ENCODE measurements at regions not wholly inside any gene's neighbourhood (a gene's known extent, or its start where the extent isn't known, plus 50 kb on each side); places are given as distances from the start of the nearest gene placed in this dataset.
A peak's percentile ranks its signal among the peaks of the same experiment; 100 is the strongest.

DNA sequence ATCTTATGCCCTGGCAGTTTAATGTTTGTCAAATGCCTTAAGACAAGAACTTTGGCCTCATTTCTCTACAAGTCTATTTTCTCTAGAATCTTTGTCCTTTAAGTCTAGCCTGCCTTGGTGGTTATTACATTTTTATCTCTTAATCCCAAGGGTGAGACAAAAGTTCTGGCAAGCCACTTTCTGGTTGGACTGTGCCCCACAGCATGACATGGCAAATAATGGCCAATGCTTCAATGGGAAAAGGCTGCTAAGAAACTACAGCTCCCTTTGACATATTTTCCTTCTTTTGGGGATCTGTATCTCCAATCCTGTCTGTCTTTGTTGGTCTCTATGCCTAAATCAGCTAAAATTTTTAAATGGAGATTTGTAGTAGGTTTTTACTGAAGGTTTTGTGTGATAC is 181.6 kb upstream of the MBNL1 start:
- Histone ChIP-seq H3K4ac (replicated peaks; ENCODE audit: insufficient read length, low read depth, low read length) (no peak overlapping the region), H3K14ac (ENCODE audit: insufficient read length) (no peak overlapping the region), H3K79me2 (ENCODE audit: control insufficient read depth in 1 of 2, insufficient read depth in 2 of 2, low read length in 2 of 2) (no peaks in the 10 kb centered on the region), H3K9ac (replicated peaks in 1 of 4; ENCODE audit: extremely low read depth in 1 of 4, low read depth in 3 of 4, low read length in 3 of 4) (no peak overlapping the region), H2BK120ac (replicated peaks; ENCODE audit: low read depth, low read length) (no peak overlapping the region), H3K79me1 (ENCODE audit: low read depth, low read length) (no peaks in the 10 kb centered on the region), H4K8ac (ENCODE audit: extremely low read depth, insufficient read depth, low read length) (no peak overlapping the region), H3K56ac (replicated peaks; ENCODE audit: insufficient read length, low read depth, low read length) (no peak overlapping the region), H2AK5ac (ENCODE audit: low read depth, low read length) (no peak overlapping the region), H4K91ac (replicated peaks; ENCODE audit: insufficient read length, low read length) (no peak overlapping the region), H3K23me2 (ENCODE audit: low read depth, low read length) (no peaks in the 10 kb centered on the region), H2BK15ac (ENCODE audit: low read length) (no peak overlapping the region), H3K18ac (ENCODE audit: extremely low read depth, low read length) (no peak overlapping the region), H3K9me3 (ENCODE audit: insufficient read depth in 2 of 2, low read depth in 1 of 2, low read length in 1 of 2) (no peaks in the 10 kb centered on the region), H3K27me3 (replicated peaks in 1 of 4; ENCODE audit: control insufficient read depth in 3 of 4, extremely low read depth in 1 of 4, insufficient read depth in 3 of 4, low read length in 3 of 4) (no peaks in the 10 kb centered on the region), H2BK12ac (ENCODE audit: low read depth, low read length) (no peak overlapping the region), H2BK5ac (ENCODE audit: low read depth, low read length) (no peak overlapping the region), H3K4me3 (ENCODE audit: extremely low read depth in 1 of 4, insufficient read depth in 2 of 4, low read depth in 3 of 4, low read length in 4 of 4) (no peak overlapping the region), H2BK20ac (ENCODE audit: low read length) (no peak overlapping the region), H3K4me1 (replicated peaks in 1 of 4; ENCODE audit: control insufficient read depth in 3 of 4, insufficient read depth in 4 of 4, low read length in 3 of 4) (peaks cover 0 to 6% (median 2%) of the 10 kb centered on the region in 4 experiments; a peak in 3 of 7 replicates), H3K4me2 (ENCODE audit: insufficient read depth in 1 of 2, low read depth in 2 of 2, low read length in 2 of 2) (no peak overlapping the region), H4K20me1 (replicated peaks in 1 of 2; ENCODE audit: control insufficient read depth in 1 of 2, insufficient read depth in 2 of 2, low read length in 2 of 2) (no peaks in the 10 kb centered on the region), H4K5ac (ENCODE audit: insufficient read length, low read depth, low read length) (peak overlapping the region; percentile 60), H3K23ac (ENCODE audit: insufficient read length) (no peak overlapping the region), H3K27ac (ENCODE audit: low read depth, low read length) (no peak overlapping the region), H2AFZ (ENCODE audit: low read length) (0 out of 2 replicates have a peak overlapping the region, but pooled peaks have one; percentile 11), H3K36me3 (ENCODE audit: control insufficient read depth in 2 of 4, insufficient read depth in 4 of 4, low read length in 3 of 4) (no peaks in the 10 kb centered on the region)
- FAIRE-seq (no peak), DNase-seq (ENCODE audit: low read depth in 1 of 2, low spot score in 2 of 2) (no peak)
- ChIA-PET CTCF (ENCODE audit: partially characterized antibody) (no interaction called here), POLR2A (ENCODE audit: partially characterized antibody) (no interaction called here)
- TF ChIP-seq, protein P1, sequence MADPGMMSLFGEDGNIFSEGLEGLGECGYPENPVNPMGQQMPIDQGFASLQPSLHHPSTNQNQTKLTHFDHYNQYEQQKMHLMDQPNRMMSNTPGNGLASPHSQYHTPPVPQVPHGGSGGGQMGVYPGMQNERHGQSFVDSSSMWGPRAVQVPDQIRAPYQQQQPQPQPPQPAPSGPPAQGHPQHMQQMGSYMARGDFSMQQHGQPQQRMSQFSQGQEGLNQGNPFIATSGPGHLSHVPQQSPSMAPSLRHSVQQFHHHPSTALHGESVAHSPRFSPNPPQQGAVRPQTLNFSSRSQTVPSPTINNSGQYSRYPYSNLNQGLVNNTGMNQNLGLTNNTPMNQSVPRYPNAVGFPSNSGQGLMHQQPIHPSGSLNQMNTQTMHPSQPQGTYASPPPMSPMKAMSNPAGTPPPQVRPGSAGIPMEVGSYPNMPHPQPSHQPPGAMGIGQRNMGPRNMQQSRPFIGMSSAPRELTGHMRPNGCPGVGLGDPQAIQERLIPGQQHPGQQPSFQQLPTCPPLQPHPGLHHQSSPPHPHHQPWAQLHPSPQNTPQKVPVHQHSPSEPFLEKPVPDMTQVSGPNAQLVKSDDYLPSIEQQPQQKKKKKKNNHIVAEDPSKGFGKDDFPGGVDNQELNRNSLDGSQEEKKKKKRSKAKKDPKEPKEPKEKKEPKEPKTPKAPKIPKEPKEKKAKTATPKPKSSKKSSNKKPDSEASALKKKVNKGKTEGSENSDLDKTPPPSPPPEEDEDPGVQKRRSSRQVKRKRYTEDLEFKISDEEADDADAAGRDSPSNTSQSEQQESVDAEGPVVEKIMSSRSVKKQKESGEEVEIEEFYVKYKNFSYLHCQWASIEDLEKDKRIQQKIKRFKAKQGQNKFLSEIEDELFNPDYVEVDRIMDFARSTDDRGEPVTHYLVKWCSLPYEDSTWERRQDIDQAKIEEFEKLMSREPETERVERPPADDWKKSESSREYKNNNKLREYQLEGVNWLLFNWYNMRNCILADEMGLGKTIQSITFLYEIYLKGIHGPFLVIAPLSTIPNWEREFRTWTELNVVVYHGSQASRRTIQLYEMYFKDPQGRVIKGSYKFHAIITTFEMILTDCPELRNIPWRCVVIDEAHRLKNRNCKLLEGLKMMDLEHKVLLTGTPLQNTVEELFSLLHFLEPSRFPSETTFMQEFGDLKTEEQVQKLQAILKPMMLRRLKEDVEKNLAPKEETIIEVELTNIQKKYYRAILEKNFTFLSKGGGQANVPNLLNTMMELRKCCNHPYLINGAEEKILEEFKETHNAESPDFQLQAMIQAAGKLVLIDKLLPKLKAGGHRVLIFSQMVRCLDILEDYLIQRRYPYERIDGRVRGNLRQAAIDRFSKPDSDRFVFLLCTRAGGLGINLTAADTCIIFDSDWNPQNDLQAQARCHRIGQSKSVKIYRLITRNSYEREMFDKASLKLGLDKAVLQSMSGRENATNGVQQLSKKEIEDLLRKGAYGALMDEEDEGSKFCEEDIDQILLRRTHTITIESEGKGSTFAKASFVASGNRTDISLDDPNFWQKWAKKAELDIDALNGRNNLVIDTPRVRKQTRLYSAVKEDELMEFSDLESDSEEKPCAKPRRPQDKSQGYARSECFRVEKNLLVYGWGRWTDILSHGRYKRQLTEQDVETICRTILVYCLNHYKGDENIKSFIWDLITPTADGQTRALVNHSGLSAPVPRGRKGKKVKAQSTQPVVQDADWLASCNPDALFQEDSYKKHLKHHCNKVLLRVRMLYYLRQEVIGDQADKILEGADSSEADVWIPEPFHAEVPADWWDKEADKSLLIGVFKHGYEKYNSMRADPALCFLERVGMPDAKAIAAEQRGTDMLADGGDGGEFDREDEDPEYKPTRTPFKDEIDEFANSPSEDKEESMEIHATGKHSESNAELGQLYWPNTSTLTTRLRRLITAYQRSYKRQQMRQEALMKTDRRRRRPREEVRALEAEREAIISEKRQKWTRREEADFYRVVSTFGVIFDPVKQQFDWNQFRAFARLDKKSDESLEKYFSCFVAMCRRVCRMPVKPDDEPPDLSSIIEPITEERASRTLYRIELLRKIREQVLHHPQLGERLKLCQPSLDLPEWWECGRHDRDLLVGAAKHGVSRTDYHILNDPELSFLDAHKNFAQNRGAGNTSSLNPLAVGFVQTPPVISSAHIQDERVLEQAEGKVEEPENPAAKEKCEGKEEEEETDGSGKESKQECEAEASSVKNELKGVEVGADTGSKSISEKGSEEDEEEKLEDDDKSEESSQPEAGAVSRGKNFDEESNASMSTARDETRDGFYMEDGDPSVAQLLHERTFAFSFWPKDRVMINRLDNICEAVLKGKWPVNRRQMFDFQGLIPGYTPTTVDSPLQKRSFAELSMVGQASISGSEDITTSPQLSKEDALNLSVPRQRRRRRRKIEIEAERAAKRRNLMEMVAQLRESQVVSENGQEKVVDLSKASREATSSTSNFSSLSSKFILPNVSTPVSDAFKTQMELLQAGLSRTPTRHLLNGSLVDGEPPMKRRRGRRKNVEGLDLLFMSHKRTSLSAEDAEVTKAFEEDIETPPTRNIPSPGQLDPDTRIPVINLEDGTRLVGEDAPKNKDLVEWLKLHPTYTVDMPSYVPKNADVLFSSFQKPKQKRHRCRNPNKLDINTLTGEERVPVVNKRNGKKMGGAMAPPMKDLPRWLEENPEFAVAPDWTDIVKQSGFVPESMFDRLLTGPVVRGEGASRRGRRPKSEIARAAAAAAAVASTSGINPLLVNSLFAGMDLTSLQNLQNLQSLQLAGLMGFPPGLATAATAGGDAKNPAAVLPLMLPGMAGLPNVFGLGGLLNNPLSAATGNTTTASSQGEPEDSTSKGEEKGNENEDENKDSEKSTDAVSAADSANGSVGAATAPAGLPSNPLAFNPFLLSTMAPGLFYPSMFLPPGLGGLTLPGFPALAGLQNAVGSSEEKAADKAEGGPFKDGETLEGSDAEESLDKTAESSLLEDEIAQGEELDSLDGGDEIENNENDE (IDR thresholded peaks at IDR 0.05; ENCODE audit: insufficient replicate concordance, low read length), result no peak
- TF ChIP-seq EZH2 (IDR thresholded peaks at IDR 0.05; ENCODE audit: low read depth, low read length, severe bottlenecking), result no peak
